ENCODE measurements at regions not wholly inside any gene's neighbourhood (a gene's known extent, or its start where the extent isn't known, plus 50 kb on each side); places are given as distances from the start of the nearest gene placed in this dataset.

DNA sequence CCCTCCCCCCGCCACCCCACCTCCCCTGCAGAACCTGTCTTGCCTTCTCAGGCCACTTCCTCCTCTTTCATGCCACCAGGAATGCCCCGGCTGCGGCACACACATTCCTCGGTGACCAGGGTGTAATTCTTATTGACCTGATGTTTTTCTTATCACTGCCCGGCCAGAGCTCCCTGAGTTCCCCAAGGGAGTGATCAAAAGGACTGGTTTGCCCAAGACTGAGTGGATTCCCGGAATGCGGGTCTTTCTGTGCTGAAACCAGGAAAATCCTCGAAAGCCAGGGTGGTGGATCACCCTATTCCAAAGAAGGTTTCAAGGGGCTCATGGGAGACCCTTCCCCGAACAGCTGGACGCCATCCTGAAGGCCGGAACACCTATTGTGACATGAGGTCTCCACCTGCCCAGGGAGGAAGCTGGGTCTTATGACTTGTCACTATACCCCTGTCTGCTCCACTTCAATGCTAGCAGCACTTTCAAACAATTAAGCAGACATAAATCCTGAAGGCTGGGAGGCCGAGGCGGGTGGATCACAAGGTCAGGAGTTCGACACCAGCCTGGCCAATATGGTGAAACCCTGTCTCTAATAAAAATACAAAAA lies 53.0 kb upstream of the RPL38 start:
- TF ChIP-seq CTCF (IDR thresholded peaks at IDR 0.05; ENCODE audit: control extremely low read depth, extremely low read depth): no peak
- ATAC-seq (ENCODE audit: insufficient read depth, low FRiP score) (no peak), DNase-seq (peak; percentile 5 to 29 (median 17))

GRCh38 chr17:74151551-74152315 lies 51.7 kb upstream of the RPL38 start:
- Histone ChIP-seq H3K27me3 (ENCODE audit: control insufficient read depth in 3 of 3, insufficient read depth in 3 of 3, low read length in 2 of 3) (no peaks in the 10 kb centered on the region), H3K9me3 (ENCODE audit: control insufficient read depth in 4 of 4, insufficient read depth in 3 of 4, low read length in 3 of 4) (peaks cover 0 to 2% (median 0%) of the 10 kb centered on the region in 4 donors), H3K4me1 (ENCODE audit: control insufficient read depth in 5 of 5, insufficient read depth in 5 of 5, low read length in 5 of 5) (peaks cover 0 to 4% (median 0%) of the 10 kb centered on the region in 5 donors), H3K4me3 (no peak overlapping the region), H3K36me3 (ENCODE audit: control insufficient read depth in 4 of 4, insufficient read depth in 4 of 4, low read length in 4 of 4) (no peaks in the 10 kb centered on the region), H3K27ac (ENCODE audit: low read depth in 1 of 2, low read length in 1 of 2) (no peak overlapping the region), H3K9ac (ENCODE audit: insufficient read depth in 1 of 2, low read length in 2 of 2) (no peak overlapping the region)
- TF ChIP-seq CTCF (IDR thresholded peaks at IDR 0.05; ENCODE audit: control extremely low read depth, extremely low read depth): no peak
- WGBS, 2 donors: 92 to 93% methylated on average over 18 of the region's 18 CpGs
- no peak for DNase-seq
- ATAC-seq (ENCODE audit: insufficient read depth, low FRiP score): no peak

More for the DNA sequence above, 53.0 kb upstream of the RPL38 start:
- Histone ChIP-seq H3K9ac (ENCODE audit: insufficient read depth in 1 of 2, low read length in 2 of 2) (no peak overlapping the region), H3K36me3 (ENCODE audit: control insufficient read depth in 4 of 4, insufficient read depth in 4 of 4, low read length in 4 of 4) (no peaks in the 10 kb centered on the region), H3K9me3 (ENCODE audit: control insufficient read depth in 4 of 4, insufficient read depth in 3 of 4, low read length in 3 of 4) (peaks cover 0 to 2% (median 0%) of the 10 kb centered on the region in 4 donors), H3K4me1 (ENCODE audit: control insufficient read depth in 5 of 5, insufficient read depth in 5 of 5, low read length in 5 of 5) (peaks cover 0 to 4% (median 0%) of the 10 kb centered on the region in 5 donors), H3K4me3 (no peak overlapping the region), H3K27me3 (ENCODE audit: control insufficient read depth in 3 of 3, insufficient read depth in 3 of 3, low read length in 2 of 3) (no peaks in the 10 kb centered on the region), H3K27ac (ENCODE audit: low read depth in 1 of 2, low read length in 1 of 2) (no peak overlapping the region)
- WGBS, 2 donors: 52 to 59% methylated on average over 14 of the region's 14 CpGs

DNA sequence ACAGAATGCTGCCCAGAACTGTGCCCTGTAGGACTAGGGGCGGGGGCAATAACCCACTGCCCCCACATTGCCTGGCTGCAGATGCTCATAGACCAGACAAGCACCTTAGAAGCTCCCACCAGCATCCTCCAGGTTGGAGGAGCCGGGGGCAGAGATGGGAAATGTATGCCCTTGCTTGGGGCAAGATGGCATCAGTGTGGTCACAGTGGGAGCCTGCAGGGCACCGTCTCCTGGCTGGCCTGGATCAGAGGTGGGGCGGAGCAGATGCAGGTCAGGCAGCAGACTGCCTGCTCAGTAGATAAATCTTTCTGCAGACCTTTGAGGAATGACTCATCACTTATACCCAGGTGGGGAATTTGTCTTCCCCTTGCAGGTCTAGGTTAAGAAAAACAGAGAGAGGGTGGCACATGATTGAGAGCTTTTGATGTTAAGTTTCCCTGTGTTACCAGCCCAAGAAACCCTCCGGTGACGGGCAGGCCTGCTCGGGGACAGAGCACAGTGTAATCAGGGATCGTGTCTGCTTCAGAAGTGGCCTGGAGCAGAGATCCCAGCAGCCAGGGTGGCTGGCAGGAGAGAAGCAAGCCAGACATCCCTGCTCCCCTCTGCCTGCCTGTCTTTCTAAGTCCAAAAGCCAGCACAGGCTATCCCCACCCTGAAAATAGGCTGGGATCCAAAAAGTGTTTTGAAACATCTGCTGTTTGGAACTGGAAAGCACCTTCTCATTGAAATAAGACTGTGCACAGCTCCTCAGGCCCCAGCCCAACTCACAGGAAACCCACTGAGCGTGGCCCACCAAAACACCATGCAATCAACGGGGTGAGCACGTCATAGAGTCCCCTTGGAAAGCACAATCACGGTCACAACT lies 50.7 kb upstream of the RPL38 start:
- no peaks in the 10 kb centered on the region for H3K27me3 ChIP-seq (ENCODE audit: control insufficient read depth in 3 of 3, insufficient read depth in 3 of 3, low read length in 2 of 3)
- peaks cover 0 to 2% (median 0%) of the 10 kb centered on the region in 4 donors for H3K9me3 ChIP-seq (ENCODE audit: control insufficient read depth in 4 of 4, insufficient read depth in 3 of 4, low read length in 3 of 4)
- ATAC-seq (ENCODE audit: insufficient read depth, low FRiP score) (no peak), DNase-seq (peak in 2 of 3 donors; percentile 51 to 69)
- H3K36me3 ChIP-seq (ENCODE audit: control insufficient read depth in 4 of 4, insufficient read depth in 4 of 4, low read length in 4 of 4): no peaks in the 10 kb centered on the region
- no peak for TF ChIP-seq CTCF (IDR thresholded peaks at IDR 0.05; ENCODE audit: control extremely low read depth, extremely low read depth)
- 57 to 67% methylated on average over 12 of the region's 12 CpGs for WGBS, 2 donors
- no peak overlapping the region for H3K4me3 ChIP-seq
- no peak overlapping the region for H3K9ac ChIP-seq (ENCODE audit: insufficient read depth in 1 of 2, low read length in 2 of 2)
- peaks cover 0 to 4% (median 0%) of the 10 kb centered on the region in 5 donors for H3K4me1 ChIP-seq (ENCODE audit: control insufficient read depth in 5 of 5, insufficient read depth in 5 of 5, low read length in 5 of 5)
- H3K27ac ChIP-seq (ENCODE audit: low read depth in 1 of 2, low read length in 1 of 2): no peak overlapping the region

Measured in lung (tissue), 11 donors.